Vagina (tissue), 2 donors: ENCODE measurements at regions not wholly inside any gene's neighbourhood (a gene's known extent, or its start where the extent isn't known, plus 50 kb on each side); places are given as distances from the start of the nearest gene placed in this dataset.

Experiments
- DNase-seq, 2 donors: peaks; one replicate each; pipeline ENCODE4 v3.0.0-alpha.2; 2017; ENCODE audit errors: extremely low spot score in 2 of 2
- H3K27ac ChIP-seq: fragments of 200-600 bp; sonication (generic); one replicate; pipeline ENCODE4 v1.5.1; 2019
- H3K27me3 ChIP-seq: fragments of 200-600 bp; sonication (generic); one replicate; pipeline ENCODE4 v1.5.1; 2019
- H3K36me3 ChIP-seq, 2 donors: fragments of 200-600 bp; sonication (generic); one replicate each; pipeline ENCODE4 v1.5.1; 2017 to 2019
- H3K4me1 ChIP-seq: fragments of 200-600 bp; sonication (generic); one replicate; pipeline ENCODE4 v1.5.1; 2019
- H3K4me3 ChIP-seq, 2 donors: fragments of 200-600 bp; sonication (generic); 1 replicate in 1 of 2; 2 replicates in 1 of 2; pipeline ENCODE4 v1.5.1; 2016 to 2019
- H3K9me3 ChIP-seq: fragments of 200-600 bp; sonication (generic); one replicate; pipeline ENCODE4 v1.5.1; 2019
- CTCF ChIP-seq, 3 experiments: fragments of 450-650 bp in 2 of 3; fragments of 200-600 bp in 1 of 3; sonication (generic) in 1 of 3; IDR thresholded peaks; one replicate each; pipeline ENCODE4 v1.5.1; 2017 to 2019; ENCODE audit warnings: antibody characterized with exemption in 3 of 3, mild to moderate bottlenecking in 2 of 3, moderate library complexity in 2 of 3
- POLR2A ChIP-seq, 2 donors: fragments of 450-650 bp; IDR thresholded peaks; one replicate each; pipeline ENCODE4 v1.6.1; 2017; ENCODE audit warnings: antibody characterized with exemption in 2 of 2, mild to moderate bottlenecking in 2 of 2, moderate library complexity in 2 of 2
- POLR2AphosphoS5 ChIP-seq, 2 donors: sonication (generic); formaldehyde crosslinking; IDR thresholded peaks; one replicate each; pipeline ENCODE4 v1.9.0; 2017; ENCODE audit warnings: antibody characterized with exemption in 2 of 2, mild to moderate bottlenecking in 2 of 2, low read depth in 1 of 2; ENCODE audit not compliant: insufficient read depth in 1 of 2
- intact Hi-C: fragments of 100-400 bp; cut with DNase I; formaldehyde crosslinking; loops from one replicate; pipeline ENCODE4 v1.15.1; 2023

GRCh38 chr10:31683682-31684081 lies 244.9 kb downstream of the ARHGAP12 start:
- no peak for DNase-seq
- Histone ChIP-seq H3K4me3 (no peak overlapping the region), H3K4me1 (peaks cover 4% of the 10 kb centered on the region), H3K9me3 (peaks cover 9% of the 10 kb centered on the region), H3K36me3 (no peaks in the 10 kb centered on the region), H3K27me3 (no peaks in the 10 kb centered on the region), H3K27ac (no peak overlapping the region)
- intact Hi-C loops = no loop called here
- no peak for TF ChIP-seq POLR2AphosphoS5 (IDR thresholded peaks at IDR 0.05; ENCODE audit: insufficient read depth in 1 of 2, low read depth in 1 of 2)

GRCh38 chr10:31679936-31680335 lies 248.7 kb downstream of the ARHGAP12 start:
- Histone ChIP-seq H3K36me3 (no peaks in the 10 kb centered on the region), H3K9me3 (peaks cover 9% of the 10 kb centered on the region), H3K4me1 (peaks cover 18% of the 10 kb centered on the region), H3K4me3 (no peak overlapping the region), H3K27ac (no peak overlapping the region), H3K27me3 (no peaks in the 10 kb centered on the region)
- DNase-seq = no peak
- intact Hi-C loops = loop anchor here (10.0 kb wide), 1 partner anchor 895 kb away; no protein-coding TSS in a partner anchor
- no peak for TF ChIP-seq POLR2AphosphoS5 (IDR thresholded peaks at IDR 0.05; ENCODE audit: insufficient read depth in 1 of 2, low read depth in 1 of 2)
- no peak for TF ChIP-seq POLR2A (IDR thresholded peaks at IDR 0.05)
- no peak for TF ChIP-seq CTCF (IDR thresholded peaks at IDR 0.05)

GRCh38 chr10:31678575-31679516 lies 249.8 kb downstream of the ARHGAP12 start:
- no peak overlapping the region for H3K4me3 ChIP-seq
- no peaks in the 10 kb centered on the region for H3K36me3 ChIP-seq
- no peak for DNase-seq
- TF ChIP-seq POLR2A (IDR thresholded peaks at IDR 0.05) = no peak
- TF ChIP-seq POLR2AphosphoS5 (IDR thresholded peaks at IDR 0.05; ENCODE audit: insufficient read depth in 1 of 2, low read depth in 1 of 2) = no peak
- no peak for TF ChIP-seq CTCF (IDR thresholded peaks at IDR 0.05)
- intact Hi-C loops = loop anchor here (10.0 kb wide), 1 partner anchor 894 kb away; no protein-coding TSS in a partner anchor
- H3K27ac ChIP-seq = peak overlapping the region; percentile 18
- no peaks in the 10 kb centered on the region for H3K27me3 ChIP-seq
- H3K4me1 ChIP-seq = peaks cover 18% of the 10 kb centered on the region
- H3K9me3 ChIP-seq = peaks cover 8% of the 10 kb centered on the region

GRCh38 chr10:31678139-31678536 lies 250.5 kb downstream of the ARHGAP12 start:
- peak overlapping the region in 1 of 2 donors; percentile 6 for H3K4me3 ChIP-seq
- intact Hi-C loops = loop anchor here (10.0 kb wide), 1 partner anchor 893 kb away; no protein-coding TSS in a partner anchor
- peaks cover 1% of the 10 kb centered on the region for H3K9me3 ChIP-seq
- H3K27ac ChIP-seq = peak overlapping the region; percentile 18
- TF ChIP-seq POLR2A (IDR thresholded peaks at IDR 0.05) (no peak), POLR2AphosphoS5 (IDR thresholded peaks at IDR 0.05; ENCODE audit: insufficient read depth in 1 of 2, low read depth in 1 of 2) (no peak), CTCF (IDR thresholded peaks at IDR 0.05) (no peak)
- no peak for DNase-seq
- H3K27me3 ChIP-seq = no peaks in the 10 kb centered on the region
- H3K4me1 ChIP-seq = peaks cover 18% of the 10 kb centered on the region
- H3K36me3 ChIP-seq = no peaks in the 10 kb centered on the region

- Histone ChIP-seq H3K4me3 (no peak overlapping the region), H3K9me3 (no peaks in the 10 kb centered on the region), H3K36me3 (no peaks in the 10 kb centered on the region), H3K4me1 (peaks cover 18% of the 10 kb centered on the region), H3K27me3 (no peaks in the 10 kb centered on the region), H3K27ac (peak overlapping the region; percentile 18)
- intact Hi-C loops = loop anchor here (10.0 kb wide), 1 partner anchor 893 kb away; no protein-coding TSS in a partner anchor
- DNase-seq = no peak
- TF ChIP-seq CTCF (IDR thresholded peaks at IDR 0.05) = no peak
- TF ChIP-seq POLR2AphosphoS5 (IDR thresholded peaks at IDR 0.05; ENCODE audit: insufficient read depth in 1 of 2, low read depth in 1 of 2) = no peak
- TF ChIP-seq POLR2A (IDR thresholded peaks at IDR 0.05) = no peak
Measured at GRCh38 chr10:31677195-31678138, 251.2 kb downstream of the ARHGAP12 start.
